ENCODE measurements at regions not wholly inside any gene's neighbourhood (a gene's known extent, or its start where the extent isn't known, plus 50 kb on each side); places are given as distances from the start of the nearest gene placed in this dataset.

- TF ChIP-seq CTCF (IDR thresholded peaks at IDR 0.05; ENCODE audit: low read depth, low read length): no peak
- TF ChIP-seq MAX (IDR thresholded peaks at IDR 0.05; ENCODE audit: low read depth, low read length): no peak
- no peak for TF ChIP-seq MYC (IDR thresholded peaks at IDR 0.05; ENCODE audit: low read depth, low read length)
- TF ChIP-seq POLR2A (IDR thresholded peaks at IDR 0.05; ENCODE audit: extremely low read depth, insufficient read length): no peak
These were observed 56.7 kb upstream of the USP29 start for GRCh38 chr19:57063070-57063469.
